Sigmoid colon (tissue), 6 donors: ENCODE measurements at regions not wholly inside any gene's neighbourhood (a gene's known extent, or its start where the extent isn't known, plus 50 kb on each side); places are given as distances from the start of the nearest gene placed in this dataset.

Source experiments
- DNase-seq: peaks from one replicate; pipeline ENCODE4 v3.0.0-alpha.2; 2019
- H3K27ac ChIP-seq, 4 donors: fragments of 200-600 bp; sonication (generic); one replicate each; pipeline ENCODE4 v1.5.1; 2016 to 2019; ENCODE audit warnings: mild to moderate bottlenecking in 1 of 4
- H3K27me3 ChIP-seq, 3 donors: fragments of 200-600 bp; sonication (generic); one replicate each; pipeline ENCODE4 v1.5.1; 2019; ENCODE audit warnings: mild to moderate bottlenecking in 1 of 3
- H3K36me3 ChIP-seq, 4 donors: fragments of 200-600 bp; sonication (generic); one replicate each; pipeline ENCODE4 v1.5.1; 2016 to 2019
- H3K4me1 ChIP-seq, 4 donors: fragments of 200-600 bp; sonication (generic); one replicate each; pipeline ENCODE4 v1.5.1; 2017 to 2019
- H3K4me3 ChIP-seq, 4 donors: fragments of 200-600 bp; sonication (generic); one replicate each; pipeline ENCODE4 v1.5.1; 2017 to 2019; ENCODE audit warnings: mild to moderate bottlenecking in 2 of 4, moderate library complexity in 1 of 4
- H3K9me3 ChIP-seq, 4 donors: fragments of 200-600 bp in 3 of 4; sonication (generic) in 3 of 4; one replicate each; pipeline versions ENCODE4 v1.5.1 to v1.6.1; 2013 to 2019
- CTCF ChIP-seq, 4 experiments: fragments of 450-650 bp in 3 of 4; fragments of 200-600 bp in 1 of 4; IDR thresholded peaks; one replicate each; pipeline ENCODE4 v1.5.1; 2016 to 2019; ENCODE audit warnings: antibody characterized with exemption in 4 of 4, mild to moderate bottlenecking in 3 of 4, moderate library complexity in 2 of 4
- EP300 ChIP-seq, 4 donors: sonication (generic); formaldehyde crosslinking; IDR thresholded peaks; one replicate each; pipeline ENCODE4 v1.6.1; 2017; ENCODE audit warnings: antibody characterized with exemption in 4 of 4
- POLR2A ChIP-seq, 2 donors: fragments of 450-650 bp; IDR thresholded peaks; one replicate each; pipeline ENCODE4 v1.6.1; 2016; ENCODE audit warnings: antibody characterized with exemption in 2 of 2, mild to moderate bottlenecking in 2 of 2, moderate library complexity in 2 of 2
- POLR2AphosphoS5 ChIP-seq, 4 donors: sonication (generic); formaldehyde crosslinking; IDR thresholded peaks; one replicate each; pipeline ENCODE4 v1.6.1; 2017; ENCODE audit warnings: antibody characterized with exemption in 4 of 4
- WGBS, 2 donors: extraction: QIAGEN DNeasy Blood & Tissue Kit; methylation state at CpG; one replicate each; pipeline ENCODE4 v1.1.7; 2013; 5-methylcytosine and 5-hydroxymethylcytosine counted together
- intact Hi-C: fragments of 100-400 bp; cut with DNase I; formaldehyde crosslinking; loops from one replicate; pipeline ENCODE4 v1.15.1; 2023
- donor health status: healthy with polysubstance abuse.
- donor health status: healthy.

DNA sequence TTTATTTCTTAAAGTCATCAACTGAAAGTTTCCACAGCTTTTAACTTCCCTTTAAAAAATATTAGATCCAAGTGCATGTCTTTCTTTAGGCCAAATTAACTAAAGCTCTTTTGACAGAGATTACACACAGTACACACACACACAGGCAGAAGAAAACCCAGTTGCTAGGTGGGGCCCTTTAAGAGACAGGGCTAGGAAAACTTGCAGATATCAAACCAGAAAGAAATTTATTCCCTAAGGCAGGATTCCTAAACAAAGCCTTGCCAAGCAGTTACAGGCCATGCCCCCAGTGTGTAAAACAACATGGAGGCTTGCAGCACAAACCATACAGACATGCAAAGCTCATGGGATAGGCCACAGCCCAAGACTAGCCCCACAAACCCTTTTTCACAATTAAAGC is 123.4 kb downstream of the FSCB start:
- Histone ChIP-seq H3K9me3 (no peaks in the 10 kb centered on the region), H3K27ac (no peak overlapping the region), H3K4me3 (no peak overlapping the region), H3K36me3 (no peaks in the 10 kb centered on the region), H3K4me1 (no peaks in the 10 kb centered on the region), H3K27me3 (no peaks in the 10 kb centered on the region)
- DNase-seq, result no peak
- intact Hi-C loops, result no loop called here
- TF ChIP-seq POLR2AphosphoS5 (IDR thresholded peaks at IDR 0.05) (no peak), POLR2A (IDR thresholded peaks at IDR 0.05) (no peak), CTCF (IDR thresholded peaks at IDR 0.05) (no peak), EP300 (IDR thresholded peaks at IDR 0.05) (no peak)

DNA sequence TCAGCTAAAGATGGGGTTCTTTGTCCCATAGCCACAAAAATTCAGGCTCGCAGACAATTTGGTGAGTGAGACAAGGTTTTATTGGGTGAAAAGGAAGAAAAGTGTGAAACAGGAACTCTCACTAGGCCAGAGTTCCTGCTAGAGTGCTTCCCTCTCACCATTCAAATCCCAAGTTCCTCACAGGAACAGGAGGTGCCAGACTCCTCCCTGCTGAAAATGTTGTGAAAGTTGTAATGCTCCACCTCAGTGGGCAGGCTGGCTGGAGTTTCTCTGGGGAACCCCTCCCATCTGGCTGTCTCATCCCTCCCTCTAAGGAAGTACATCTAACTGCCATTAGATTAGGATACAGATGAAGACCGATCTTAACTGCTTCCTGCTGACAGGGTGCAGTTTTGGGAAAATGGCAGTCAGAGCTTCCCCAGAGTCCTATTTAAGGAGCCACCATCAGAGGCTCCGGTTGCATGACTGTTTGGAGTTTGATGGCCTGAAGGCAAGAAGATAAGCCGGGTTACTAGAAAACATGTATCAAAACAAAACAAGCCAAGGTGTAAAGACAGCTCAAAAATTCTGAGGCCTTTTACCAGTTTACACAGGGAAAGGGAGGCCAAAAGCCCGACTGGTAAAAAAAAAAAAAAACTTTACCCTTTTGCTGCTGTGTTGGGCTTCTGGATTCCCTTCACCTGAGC is 127.6 kb downstream of the FSCB start:
- H3K9me3 ChIP-seq, result peaks cover 0 to 6% (median 0%) of the 10 kb centered on the region in 4 donors
- intact Hi-C loops, result no loop called here
- no peak for DNase-seq
- H3K27me3 ChIP-seq, result no peaks in the 10 kb centered on the region
- H3K4me1 ChIP-seq, result no peaks in the 10 kb centered on the region
- no peak overlapping the region for H3K27ac ChIP-seq
- WGBS, 2 donors, result 76 to 92% methylated on average over 5 of the region's 5 CpGs
- no peak for TF ChIP-seq POLR2AphosphoS5 (IDR thresholded peaks at IDR 0.05)
- no peak for TF ChIP-seq EP300 (IDR thresholded peaks at IDR 0.05)
- no peak for TF ChIP-seq POLR2A (IDR thresholded peaks at IDR 0.05)
- no peak for TF ChIP-seq CTCF (IDR thresholded peaks at IDR 0.05)
- no peak overlapping the region for H3K4me3 ChIP-seq
- no peaks in the 10 kb centered on the region for H3K36me3 ChIP-seq

GRCh38 chr14:44374906-44375305 is 132.2 kb downstream of the FSCB start:
- no peak overlapping the region for H3K4me3 ChIP-seq
- H3K27me3 ChIP-seq, result no peaks in the 10 kb centered on the region
- H3K36me3 ChIP-seq, result no peaks in the 10 kb centered on the region
- DNase-seq, result no peak
- H3K4me1 ChIP-seq, result no peaks in the 10 kb centered on the region
- 85 to 88% methylated on average over 1 of the region's 1 CpG for WGBS, 2 donors
- H3K9me3 ChIP-seq, result peaks cover 0 to 10% (median 0%) of the 10 kb centered on the region in 4 donors
- no peak overlapping the region for H3K27ac ChIP-seq
- TF ChIP-seq EP300 (IDR thresholded peaks at IDR 0.05) (no peak), CTCF (IDR thresholded peaks at IDR 0.05) (no peak), POLR2AphosphoS5 (IDR thresholded peaks at IDR 0.05) (no peak), POLR2A (IDR thresholded peaks at IDR 0.05) (no peak)
- intact Hi-C loops, result no loop called here

DNA sequence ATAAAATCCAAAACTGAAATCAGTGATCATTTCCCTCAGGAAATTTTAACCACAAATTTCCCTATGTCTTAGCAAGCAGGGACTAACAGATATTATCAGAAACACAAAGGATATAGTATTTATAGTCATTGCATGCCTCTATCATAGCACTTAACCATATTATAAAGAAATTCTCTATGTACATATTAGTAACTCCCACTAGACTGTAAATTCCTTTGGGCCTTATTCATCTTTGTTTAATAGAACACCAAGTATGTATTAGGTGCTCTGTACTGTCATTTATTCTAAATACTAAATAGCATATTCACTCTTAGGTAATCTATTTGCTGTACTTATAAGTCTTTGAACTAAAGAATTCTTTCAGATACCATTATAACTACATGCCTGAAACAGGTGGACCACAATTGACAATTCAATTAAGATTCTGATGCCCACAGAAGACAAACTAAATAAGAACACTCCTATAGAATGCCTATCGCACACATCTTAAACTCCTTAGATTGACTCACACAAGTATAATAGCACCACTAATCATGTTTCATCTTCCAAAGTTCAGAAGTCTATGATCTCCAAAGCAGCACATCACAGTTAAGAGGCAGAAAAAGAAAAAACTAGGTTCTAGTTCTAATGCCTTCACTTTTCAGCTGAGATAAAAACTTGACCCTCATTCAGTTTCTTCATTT is 134.1 kb downstream of the FSCB start:
- Histone ChIP-seq H3K4me1 (no peaks in the 10 kb centered on the region), H3K4me3 (no peak overlapping the region), H3K27me3 (no peaks in the 10 kb centered on the region), H3K36me3 (no peaks in the 10 kb centered on the region), H3K9me3 (peaks cover 0 to 10% (median 0%) of the 10 kb centered on the region in 4 donors), H3K27ac (no peak overlapping the region)
- intact Hi-C loops, result no loop called here
- no peak for TF ChIP-seq POLR2AphosphoS5 (IDR thresholded peaks at IDR 0.05)
- TF ChIP-seq CTCF (IDR thresholded peaks at IDR 0.05), result no peak
- no peak for TF ChIP-seq EP300 (IDR thresholded peaks at IDR 0.05)
- no peak for TF ChIP-seq POLR2A (IDR thresholded peaks at IDR 0.05)
- no peak for DNase-seq
- WGBS, 2 donors, result 90 to 97% methylated on average over 1 of the region's 1 CpG
